NCI-H2196 (cell line): ENCODE measurements at regions not wholly inside any gene's neighbourhood (a gene's known extent, or its start where the extent isn't known, plus 50 kb on each side); places are given as distances from the start of the nearest gene placed in this dataset.

ENCODE experiments used
- DNase-seq: peaks from one replicate; lab custom pipeline; 2025; ENCODE audit not compliant: unreplicated experiment; lab: John Stamatoyannopoulos, UW

- DNase-seq: no peak
Observed at GRCh38 chrX:38856670-38857265, 55.5 kb downstream of the MID1IP1 start.

GRCh38 chrX:38857736-38858523, 56.7 kb downstream of the MID1IP1 start:
- DNase-seq: no peak

- no peak for DNase-seq
Observed at GRCh38 chrX:38859602-38860001, 58.3 kb downstream of the MID1IP1 start.

- DNase-seq: no peak
Observed at GRCh38 chrX:38860106-38861013, 59.1 kb downstream of the MID1IP1 start.

GRCh38 chrX:38861489-38861888, 60.2 kb downstream of the MID1IP1 start:
- DNase-seq: no peak

GRCh38 chrX:38862100-38862499, 60.8 kb downstream of the MID1IP1 start:
- no peak for DNase-seq

- no peak for DNase-seq
Observed at GRCh38 chrX:38864165-38864564, 62.9 kb downstream of the MID1IP1 start.

GRCh38 chrX:38868321-38868720, 67.1 kb downstream of the MID1IP1 start:
- DNase-seq: no peak

GRCh38 chrX:38868941-38869401, 67.7 kb downstream of the MID1IP1 start:
- no peak for DNase-seq

- DNase-seq: no peak
Observed at GRCh38 chrX:38870361-38870895, 69.2 kb downstream of the MID1IP1 start.

- no peak for DNase-seq
Observed at GRCh38 chrX:38871129-38872029, 70.1 kb downstream of the MID1IP1 start.

GRCh38 chrX:38877366-38877765, 76.1 kb downstream of the MID1IP1 start:
- DNase-seq: no peak

GRCh38 chrX:38878641-38879340, 77.5 kb downstream of the MID1IP1 start:
- DNase-seq: no peak

- DNase-seq: peak; percentile 45
Observed at GRCh38 chrX:38879631-38880220, 78.5 kb downstream of the MID1IP1 start.

- DNase-seq: peak; percentile 7
Observed at GRCh38 chrX:38880296-38880854, 79.1 kb downstream of the MID1IP1 start.

- no peak for DNase-seq
Observed at GRCh38 chrX:38881066-38881465, 79.8 kb downstream of the MID1IP1 start.

GRCh38 chrX:38881727-38882126, 80.5 kb downstream of the MID1IP1 start:
- DNase-seq: no peak

GRCh38 chrX:38882894-38883626, 81.8 kb downstream of the MID1IP1 start:
- DNase-seq: no peak
